ENCODE measurements at regions not wholly inside any gene's neighbourhood (a gene's known extent, or its start where the extent isn't known, plus 50 kb on each side); places are given as distances from the start of the nearest gene placed in this dataset.

- TF ChIP-seq ZNF274 (IDR thresholded peaks at IDR 0.05; ENCODE audit: insufficient read depth, insufficient read length) = no peak
- no peak for TF ChIP-seq E2F8 (IDR thresholded peaks at IDR 0.05; ENCODE audit: low read depth, partially characterized antibody)
- TF ChIP-seq POLR2A (IDR thresholded peaks at IDR 0.05; ENCODE audit: low read depth, low read length) = no peak
Observed at GRCh38 chr9:70477146-70477745, 62.8 kb upstream of the KLF9 start.
